ENCODE measurements at regions not wholly inside any gene's neighbourhood (a gene's known extent, or its start where the extent isn't known, plus 50 kb on each side); places are given as distances from the start of the nearest gene placed in this dataset.

DNA sequence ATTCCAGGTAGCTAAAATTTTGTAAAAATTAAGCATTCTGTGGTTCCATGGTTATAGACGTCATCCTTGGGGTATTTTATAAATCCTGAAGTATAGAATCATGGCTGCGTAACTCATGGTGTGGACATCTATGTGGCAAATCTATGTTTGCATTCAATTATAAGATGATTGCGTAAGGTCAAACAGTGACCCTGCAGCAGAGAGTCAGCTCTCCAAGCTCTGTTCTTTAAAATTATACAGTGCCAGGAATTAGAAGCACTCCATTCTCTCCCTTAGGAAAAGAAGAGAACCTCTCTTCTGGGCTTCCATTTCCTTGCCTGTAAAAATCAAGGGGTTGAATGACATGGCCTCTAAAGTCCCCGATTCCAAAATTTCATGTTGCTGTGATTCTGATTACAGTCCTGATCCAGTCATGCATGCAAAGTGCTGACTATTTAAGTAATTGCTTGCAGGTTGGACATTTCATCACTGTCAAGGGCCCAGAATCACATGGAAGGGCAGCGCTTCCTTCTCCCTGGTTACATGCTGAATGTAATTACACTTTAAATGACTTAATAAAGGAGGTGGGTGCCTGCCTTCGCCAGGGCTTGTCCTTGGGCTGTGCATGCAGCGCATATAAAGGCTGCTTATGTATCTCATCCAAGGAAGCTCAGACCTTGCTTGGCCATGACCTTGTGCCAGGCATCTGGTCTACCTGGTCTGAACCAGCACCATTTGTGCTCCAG, 550.7 kb downstream of the TYW1 start:
- TF ChIP-seq, protein P1, sequence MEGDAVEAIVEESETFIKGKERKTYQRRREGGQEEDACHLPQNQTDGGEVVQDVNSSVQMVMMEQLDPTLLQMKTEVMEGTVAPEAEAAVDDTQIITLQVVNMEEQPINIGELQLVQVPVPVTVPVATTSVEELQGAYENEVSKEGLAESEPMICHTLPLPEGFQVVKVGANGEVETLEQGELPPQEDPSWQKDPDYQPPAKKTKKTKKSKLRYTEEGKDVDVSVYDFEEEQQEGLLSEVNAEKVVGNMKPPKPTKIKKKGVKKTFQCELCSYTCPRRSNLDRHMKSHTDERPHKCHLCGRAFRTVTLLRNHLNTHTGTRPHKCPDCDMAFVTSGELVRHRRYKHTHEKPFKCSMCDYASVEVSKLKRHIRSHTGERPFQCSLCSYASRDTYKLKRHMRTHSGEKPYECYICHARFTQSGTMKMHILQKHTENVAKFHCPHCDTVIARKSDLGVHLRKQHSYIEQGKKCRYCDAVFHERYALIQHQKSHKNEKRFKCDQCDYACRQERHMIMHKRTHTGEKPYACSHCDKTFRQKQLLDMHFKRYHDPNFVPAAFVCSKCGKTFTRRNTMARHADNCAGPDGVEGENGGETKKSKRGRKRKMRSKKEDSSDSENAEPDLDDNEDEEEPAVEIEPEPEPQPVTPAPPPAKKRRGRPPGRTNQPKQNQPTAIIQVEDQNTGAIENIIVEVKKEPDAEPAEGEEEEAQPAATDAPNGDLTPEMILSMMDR (conservative IDR thresholded peaks at IDR 0.05), result no peak
- TF ChIP-seq ZFX (IDR thresholded peaks at IDR 0.05), result no peak

Data from C4-2B (cell line).